HG03060 (cell line): ENCODE measurements at regions not wholly inside any gene's neighbourhood (a gene's known extent, or its start where the extent isn't known, plus 50 kb on each side); places are given as distances from the start of the nearest gene placed in this dataset.

Experiments used
- ATAC-seq: cut with Tn5 transposase; IDR thresholded peaks from one replicate; pipeline ENCODE4 v1.9.1; 2021; ENCODE audit warnings: low read depth, moderate number of reproducible peaks; ENCODE audit not compliant: unreplicated experiment

- no peak for ATAC-seq
These were observed 179.1 kb upstream of the RGMA start for GRCh38 chr15:93268066-93268465.

DNA sequence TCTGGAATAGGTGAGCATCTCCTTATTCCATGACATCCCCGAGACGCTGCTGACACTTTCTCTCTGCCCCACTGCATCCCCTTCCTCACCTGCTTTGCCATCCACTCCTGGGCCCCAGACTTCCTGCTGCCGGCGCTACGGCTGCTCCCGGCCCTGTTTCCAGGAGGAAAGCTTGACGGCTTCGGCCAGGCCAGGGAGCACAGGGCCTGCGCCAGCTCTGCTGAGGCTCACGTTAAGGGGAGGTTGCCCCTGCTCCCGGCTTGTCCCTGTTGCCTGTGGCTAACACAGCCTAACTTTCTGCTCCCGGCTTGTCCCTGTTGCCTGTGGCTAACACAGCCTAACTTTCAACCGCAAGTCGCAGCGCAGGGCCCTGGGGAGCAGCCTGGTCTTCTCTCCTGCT lies 177.3 kb upstream of the RGMA start:
- no peak for ATAC-seq

- ATAC-seq = no peak
These were observed 176.1 kb upstream of the RGMA start for GRCh38 chr15:93265111-93265556.

DNA sequence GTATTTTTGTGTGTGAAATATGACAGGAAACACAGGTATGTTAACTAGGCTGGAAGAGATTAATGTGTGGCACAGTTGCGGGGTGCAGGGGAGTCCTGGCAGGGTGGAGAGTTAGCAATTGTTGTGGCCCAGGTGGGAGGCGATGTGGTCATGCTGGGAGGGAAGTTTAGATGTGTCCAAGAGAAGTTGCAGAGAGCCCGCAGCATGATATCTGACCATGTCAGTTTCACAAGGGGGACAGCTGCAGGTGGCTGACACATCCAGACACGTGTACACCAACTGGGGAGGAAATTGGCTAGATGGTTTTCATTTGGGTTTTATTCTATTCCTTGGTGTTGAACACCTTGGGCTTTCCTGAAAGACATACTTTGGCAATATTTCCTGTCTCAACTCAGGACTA lies 172.8 kb upstream of the RGMA start:
- ATAC-seq = no peak

DNA sequence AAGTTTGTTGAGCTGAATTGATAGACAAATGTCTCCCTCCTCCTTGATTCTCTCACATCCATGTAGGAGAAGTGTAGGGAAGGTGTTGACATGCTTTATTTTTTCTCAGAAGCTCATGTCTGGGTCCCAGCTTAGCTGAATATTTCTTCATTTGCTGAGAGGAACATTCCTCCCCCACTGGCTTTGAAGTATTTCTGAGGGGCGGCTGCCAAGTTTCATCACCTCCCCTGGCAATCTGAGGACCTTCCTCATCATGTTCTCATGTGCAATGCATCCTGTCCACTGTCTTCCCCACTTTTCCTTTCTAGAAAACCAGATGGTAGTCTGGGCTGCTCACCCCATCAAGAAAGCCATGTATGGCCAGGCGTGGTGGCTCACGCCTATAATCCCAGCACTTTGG lies 168.9 kb upstream of the RGMA start:
- no peak for ATAC-seq

DNA sequence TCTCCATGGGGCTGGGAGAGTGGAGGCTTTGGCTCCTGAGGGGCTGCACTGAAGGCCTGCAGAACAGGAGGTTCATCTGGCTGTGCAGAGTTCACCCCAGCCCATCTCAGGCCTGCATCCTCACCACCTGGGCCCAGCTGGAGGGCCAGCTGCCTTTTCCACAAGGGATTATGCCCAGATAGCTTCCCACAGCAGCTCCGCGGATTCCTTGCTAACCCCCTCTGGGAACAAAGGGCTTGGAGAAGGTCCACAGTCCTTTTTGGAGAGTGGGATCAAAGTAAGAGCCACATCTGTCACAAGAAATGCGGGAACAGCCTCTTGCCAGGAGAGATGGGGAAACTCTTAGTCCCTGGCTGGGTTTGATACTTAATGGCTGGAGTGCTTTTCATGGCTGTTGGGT lies 164.7 kb upstream of the RGMA start:
- no peak for ATAC-seq

DNA sequence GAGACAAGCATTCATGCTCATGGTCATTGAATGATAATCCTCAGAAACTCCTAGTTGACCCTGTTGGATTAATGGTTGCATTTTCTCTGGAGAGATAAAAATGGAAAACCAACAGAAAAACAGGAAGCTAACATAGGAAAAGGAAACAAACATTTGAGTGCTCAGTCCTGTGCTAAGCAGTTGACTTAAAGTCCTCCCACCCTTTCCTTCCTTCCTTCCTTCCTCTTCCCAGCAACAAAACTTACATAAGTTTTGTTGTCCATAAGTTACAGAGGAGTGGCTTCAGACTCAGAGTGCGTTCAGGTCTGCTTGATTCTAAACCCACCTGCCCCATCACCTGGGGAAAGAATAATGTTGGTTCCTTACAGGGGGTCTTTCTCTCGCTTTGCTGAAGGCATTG lies 163.8 kb upstream of the RGMA start:
- ATAC-seq = no peak

DNA sequence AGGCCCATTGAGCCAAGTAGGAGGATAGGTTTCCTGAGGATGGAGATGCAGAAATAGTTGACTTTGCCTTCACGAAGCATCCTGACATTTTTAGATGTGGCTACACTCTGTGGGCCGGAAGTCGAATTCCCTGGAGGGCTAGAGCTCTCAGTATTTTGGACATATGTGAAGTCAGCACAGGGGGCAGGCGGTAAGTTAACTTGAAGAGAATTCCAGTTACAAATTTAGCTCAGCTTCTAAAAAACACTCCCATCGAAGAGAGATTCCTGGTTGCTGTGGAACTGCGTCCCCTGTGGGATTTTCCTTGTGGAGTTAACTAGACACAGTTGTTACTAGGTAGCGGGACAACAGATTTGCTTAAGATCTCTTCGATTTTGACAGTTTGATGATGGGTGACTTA lies 161.9 kb upstream of the RGMA start:
- ATAC-seq = no peak

DNA sequence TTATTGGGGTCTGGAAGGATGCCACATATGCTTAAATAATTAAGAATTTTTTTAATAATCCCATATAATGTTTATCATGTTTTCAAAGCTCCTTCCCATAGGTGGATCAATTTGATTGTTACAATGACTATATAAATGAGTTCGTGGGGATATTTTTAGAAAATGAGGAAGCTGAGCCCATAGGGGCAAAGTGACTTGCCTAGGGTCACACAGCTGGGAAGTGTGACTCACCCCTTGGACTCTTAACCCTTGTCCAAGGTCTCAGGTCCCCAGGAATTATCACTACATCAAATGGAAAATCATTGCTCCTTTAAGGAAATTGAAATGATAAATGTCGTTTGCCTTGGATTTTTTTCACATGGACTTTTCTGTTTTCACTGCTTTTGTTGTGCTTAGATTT lies 161.2 kb upstream of the RGMA start:
- no peak for ATAC-seq

- ATAC-seq = no peak
These were observed 160.6 kb upstream of the RGMA start for GRCh38 chr15:93249623-93250022.

DNA sequence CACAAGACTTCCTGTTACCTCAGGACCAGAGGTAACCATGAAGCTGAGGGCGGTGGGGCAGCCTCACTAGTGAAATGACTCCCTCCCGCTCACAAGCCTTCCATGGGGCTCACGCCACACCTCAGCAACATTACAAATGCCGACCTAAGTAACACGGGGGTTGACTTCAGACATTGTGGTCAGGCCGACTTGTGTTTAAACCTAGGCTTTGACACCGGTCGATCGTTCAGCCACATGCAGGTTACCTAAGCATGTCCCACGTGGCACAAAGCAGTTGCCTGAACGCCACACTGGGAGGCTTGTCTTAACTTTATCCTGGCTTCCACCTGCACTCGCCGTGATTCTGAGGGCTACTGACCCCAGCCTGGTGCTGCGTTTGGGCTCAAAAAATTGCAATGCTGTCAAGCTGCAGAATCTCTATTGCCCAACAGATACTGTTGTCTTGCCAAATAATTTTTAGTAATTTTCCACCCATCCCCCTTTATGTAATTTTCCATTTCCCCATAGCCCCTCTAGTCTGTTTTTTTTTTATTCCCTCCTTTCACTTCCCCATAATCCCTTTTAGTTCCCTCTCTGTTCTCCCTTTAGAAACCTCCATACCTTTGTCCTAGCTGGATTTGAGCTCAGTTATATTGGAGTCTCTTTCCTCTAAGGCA lies 158.6 kb upstream of the RGMA start:
- no peak for ATAC-seq

- no peak for ATAC-seq
These were observed 157.5 kb upstream of the RGMA start for GRCh38 chr15:93246266-93247242.

GRCh38 chr15:93245661-93246042 lies 156.6 kb upstream of the RGMA start:
- no peak for ATAC-seq

DNA sequence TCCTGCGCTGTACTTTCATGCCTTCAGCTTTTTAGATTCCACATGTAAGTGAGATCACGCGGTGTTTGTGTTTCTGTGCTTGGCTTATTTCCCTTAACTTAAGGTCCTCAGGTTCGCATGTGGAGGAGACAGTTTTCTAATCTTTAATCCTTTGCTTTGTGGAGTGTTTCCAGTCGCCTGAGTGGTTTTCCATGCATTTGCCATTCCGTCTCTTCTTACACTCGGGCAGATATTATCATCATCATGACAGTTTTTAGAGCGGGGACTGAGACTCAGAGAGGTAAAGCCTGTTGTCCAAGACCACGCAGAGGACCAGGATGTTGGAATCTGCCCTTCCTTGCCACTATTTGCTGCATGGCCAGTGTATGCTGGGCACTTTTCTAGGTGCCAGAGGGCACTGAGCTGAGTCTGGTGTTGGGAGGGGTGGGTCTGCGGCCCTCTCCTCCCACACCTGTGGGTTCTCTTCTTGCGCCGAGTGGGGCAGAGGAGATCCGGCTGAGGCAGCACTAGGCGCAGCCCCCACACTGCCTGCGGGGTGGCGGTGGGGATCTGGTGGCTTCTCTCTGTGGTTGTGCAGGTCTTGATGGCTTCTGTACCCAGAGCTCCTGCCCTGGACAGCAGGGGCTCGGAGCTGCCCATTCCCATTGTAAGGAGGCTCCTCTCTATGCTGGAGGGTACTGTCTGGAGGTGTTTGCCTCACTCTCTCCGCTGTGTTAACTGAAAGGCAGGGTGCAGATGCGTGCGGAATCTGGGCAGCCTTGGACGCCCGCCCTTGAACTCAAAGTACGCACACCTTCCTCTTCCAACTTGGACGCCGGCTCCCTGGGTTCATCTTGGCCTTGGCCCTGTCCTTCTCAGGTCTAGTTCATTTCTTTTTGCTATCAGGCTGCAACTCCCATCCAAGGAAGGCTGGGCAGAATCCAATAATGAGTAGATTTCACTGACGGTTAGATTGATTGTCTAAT lies 156.0 kb upstream of the RGMA start:
- ATAC-seq = no peak

DNA sequence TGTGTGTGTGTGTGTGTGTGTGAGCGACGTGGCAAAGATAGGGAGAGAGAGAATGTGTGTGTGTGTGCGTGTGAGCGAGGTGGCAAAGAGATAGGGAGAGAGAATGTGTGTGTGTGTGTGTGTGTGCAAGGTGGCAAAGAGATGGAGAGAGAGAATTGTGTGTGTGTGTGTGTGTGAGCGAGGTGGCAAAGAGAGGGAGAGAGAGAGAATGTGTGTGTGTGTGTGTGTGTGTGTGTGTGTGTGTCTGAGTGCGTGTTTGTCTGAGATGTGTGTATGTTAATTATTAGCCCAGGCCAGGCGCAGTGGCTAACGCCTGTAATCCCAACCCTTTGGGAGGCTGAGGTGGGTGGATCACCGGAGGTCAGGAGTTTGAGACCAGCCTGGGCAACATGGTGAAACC lies 154.6 kb upstream of the RGMA start:
- ATAC-seq = no peak

- no peak for ATAC-seq
These were observed 152.9 kb upstream of the RGMA start for GRCh38 chr15:93241696-93242585.

GRCh38 chr15:93239993-93240392 lies 151.0 kb upstream of the RGMA start:
- ATAC-seq = no peak

- no peak for ATAC-seq
These were observed 150.6 kb upstream of the RGMA start for GRCh38 chr15:93239591-93239990.

- no peak for ATAC-seq
These were observed 149.6 kb upstream of the RGMA start for GRCh38 chr15:93238641-93239040.
